Thyroid gland (tissue), 4 donors: ENCODE measurements at regions not wholly inside any gene's neighbourhood (a gene's known extent, or its start where the extent isn't known, plus 50 kb on each side); places are given as distances from the start of the nearest gene placed in this dataset.
"Not testable (repeated sequence)": the region's sequence is repeated elsewhere in the genome, so short reads cannot be mapped to it uniquely, and the experiment has no call there.

Experiments
- DNase-seq, 2 donors: peaks; one replicate each; pipeline ENCODE4 v3.0.0-alpha.2; 2019
- H3K27ac ChIP-seq, 3 donors: fragments of 200-600 bp; sonication (generic); 1 replicate in 2 of 3; 2 replicates in 1 of 3; pipeline ENCODE4 v1.5.1; 2016 to 2019; ENCODE audit warnings: mild to moderate bottlenecking in 1 of 3, moderate library complexity in 1 of 3
- H3K27me3 ChIP-seq: fragments of 200-600 bp; sonication (generic); one replicate; pipeline ENCODE4 v1.5.1; 2019
- H3K36me3 ChIP-seq, 2 donors: fragments of 200-600 bp; sonication (generic); one replicate each; pipeline ENCODE4 v1.5.1; 2016 to 2019
- H3K4me1 ChIP-seq, 2 donors: fragments of 200-600 bp; sonication (generic); one replicate each; pipeline ENCODE4 v1.5.1; 2017 to 2019
- H3K4me3 ChIP-seq, 3 donors: fragments of 200-600 bp; sonication (generic); replicated peaks in 1 of 3; 1 replicate in 2 of 3; 2 replicates in 1 of 3; pipeline ENCODE4 v1.5.1; 2016; ENCODE audit warnings: mild to moderate bottlenecking in 1 of 3
- H3K9me3 ChIP-seq: fragments of 200-600 bp; sonication (generic); one replicate; pipeline ENCODE4 v1.5.1; 2017
- CTCF ChIP-seq, 6 experiments: fragments of 200-600 bp in 3 of 6; fragments of 450-650 bp in 3 of 6; sonication (generic) in 3 of 6; IDR thresholded peaks; one replicate each; pipeline ENCODE4 v1.5.1; 2016 to 2019; ENCODE audit warnings: antibody characterized with exemption in 6 of 6, mild to moderate bottlenecking in 2 of 6, inconsistent platforms in 1 of 6, moderate library complexity in 1 of 6
- POLR2A ChIP-seq, 2 donors: fragments of 450-650 bp; IDR thresholded peaks; one replicate each; pipeline ENCODE4 v1.6.1; 2017; ENCODE audit warnings: antibody characterized with exemption in 2 of 2, mild to moderate bottlenecking in 2 of 2, moderate library complexity in 1 of 2
- WGBS, 2 donors: methylation state at CpG; one replicate each; pipeline ENCODE4 v1.1.5; 2017; 5-methylcytosine and 5-hydroxymethylcytosine counted together
- intact Hi-C: fragments of 100-400 bp; cut with DNase I; formaldehyde crosslinking; loops from one replicate; pipeline ENCODE4 v1.15.1; 2023

- H3K4me3 ChIP-seq = no peak overlapping the region
- H3K36me3 ChIP-seq = no peaks in the 10 kb centered on the region
- intact Hi-C loops = no loop called here
- H3K4me1 ChIP-seq = no peaks in the 10 kb centered on the region
- no peaks in the 10 kb centered on the region for H3K9me3 ChIP-seq
- H3K27ac ChIP-seq = no peak overlapping the region
- no peaks in the 10 kb centered on the region for H3K27me3 ChIP-seq
- no peak for DNase-seq
- WGBS, 2 donors = 86 to 91% methylated on average over 3 of the region's 3 CpGs
- no peak for TF ChIP-seq POLR2A (IDR thresholded peaks at IDR 0.05)
- TF ChIP-seq CTCF (IDR thresholded peaks at IDR 0.05) = no peak
These were observed 104.7 kb upstream of the SETMAR start for GRCh38 chr3:4198491-4198890.

- H3K27ac ChIP-seq, H3K36me3 ChIP-seq, DNase-seq, H3K4me1 ChIP-seq, H3K27me3 ChIP-seq, H3K4me3 ChIP-seq, intact Hi-C loops, H3K9me3 ChIP-seq: not testable (repeated sequence)
These were observed 98.4 kb upstream of the SETMAR start for GRCh38 chr3:4204776-4205175.

- Histone ChIP-seq H3K4me1 (no peaks in the 10 kb centered on the region), H3K9me3 (no peaks in the 10 kb centered on the region), H3K27ac (no peak overlapping the region), H3K27me3 (no peaks in the 10 kb centered on the region), H3K36me3 (no peaks in the 10 kb centered on the region), H3K4me3 (no peak overlapping the region)
- TF ChIP-seq POLR2A (IDR thresholded peaks at IDR 0.05) (no peak), CTCF (IDR thresholded peaks at IDR 0.05) (no peak)
- WGBS, 2 donors = 51 to 52% methylated on average over 3 of the region's 3 CpGs
- no peak for DNase-seq
- intact Hi-C loops = no loop called here
These were observed 95.5 kb upstream of the SETMAR start for GRCh38 chr3:4207672-4208071.

GRCh38 chr3:4208556-4208955 lies 94.6 kb upstream of the SETMAR start:
- intact Hi-C loops = no loop called here
- Histone ChIP-seq H3K4me3 (no peak overlapping the region), H3K4me1 (no peaks in the 10 kb centered on the region), H3K36me3 (no peaks in the 10 kb centered on the region), H3K9me3 (no peaks in the 10 kb centered on the region), H3K27ac (no peak overlapping the region), H3K27me3 (no peaks in the 10 kb centered on the region)
- no peak for DNase-seq
- WGBS, 2 donors = 77 to 85% methylated on average over 4 of the region's 4 CpGs
- no peak for TF ChIP-seq CTCF (IDR thresholded peaks at IDR 0.05)
- no peak for TF ChIP-seq POLR2A (IDR thresholded peaks at IDR 0.05)

- WGBS, 2 donors = 68 to 76% methylated on average over 2 of the region's 2 CpGs
- Histone ChIP-seq H3K27ac (no peak overlapping the region), H3K27me3 (no peaks in the 10 kb centered on the region), H3K4me3 (no peak overlapping the region), H3K9me3 (no peaks in the 10 kb centered on the region), H3K36me3 (no peaks in the 10 kb centered on the region), H3K4me1 (no peaks in the 10 kb centered on the region)
- intact Hi-C loops = no loop called here
- no peak for DNase-seq
- TF ChIP-seq CTCF (IDR thresholded peaks at IDR 0.05) = no peak
- TF ChIP-seq POLR2A (IDR thresholded peaks at IDR 0.05) = no peak
These were observed 91.6 kb upstream of the SETMAR start for GRCh38 chr3:4211610-4212009.

- intact Hi-C loops, H3K4me1 ChIP-seq, H3K4me3 ChIP-seq, H3K27me3 ChIP-seq, H3K9me3 ChIP-seq, H3K27ac ChIP-seq, H3K36me3 ChIP-seq, DNase-seq: not testable (repeated sequence)
These were observed 89.7 kb upstream of the SETMAR start for GRCh38 chr3:4213420-4213819.

GRCh38 chr3:4216974-4217373 lies 86.2 kb upstream of the SETMAR start:
- H3K36me3 ChIP-seq, DNase-seq, intact Hi-C loops, H3K9me3 ChIP-seq, H3K4me1 ChIP-seq, H3K4me3 ChIP-seq, H3K27ac ChIP-seq, H3K27me3 ChIP-seq: not testable (repeated sequence)
- 91 to 96% methylated on average over 2 of the region's 2 CpGs for WGBS, 2 donors
